Gastrocnemius medialis (tissue), 4 donors: ENCODE measurements at regions not wholly inside any gene's neighbourhood (a gene's known extent, or its start where the extent isn't known, plus 50 kb on each side); places are given as distances from the start of the nearest gene placed in this dataset.
A peak's percentile ranks its signal among the peaks of the same experiment; 100 is the strongest.

Experiments
- ATAC-seq, 2 donors: fragments of 150-250 bp; one replicate each; pipeline ENCODE4 v1.9.1; 2016
- DNase-seq, 2 donors: peaks; one replicate each; pipeline ENCODE4 v3.0.0-alpha.2; 2019
- H3K27ac ChIP-seq, 4 donors: fragments of 200-600 bp; sonication (generic); 1 replicate in 1 of 4; 2 replicates in 3 of 4; pipeline ENCODE4 v1.5.1; 2016 to 2018; ENCODE audit warnings: mild to moderate bottlenecking in 2 of 4, moderate library complexity in 1 of 4
- H3K27me3 ChIP-seq, 3 donors: fragments of 200-600 bp; sonication (generic) in 2 of 3; 1 replicate in 1 of 3; 2 replicates in 2 of 3; pipeline versions ENCODE4 v1.5.1 to v1.6.0; 2016 to 2019; ENCODE audit warnings: mild to moderate bottlenecking in 1 of 3, moderate library complexity in 1 of 3
- H3K36me3 ChIP-seq, 2 donors: fragments of 200-600 bp; sonication (generic) in 1 of 2; one replicate each; pipeline ENCODE4 v1.5.1; 2017 to 2018
- H3K4me1 ChIP-seq, 2 donors: fragments of 200-600 bp; sonication (generic) in 1 of 2; one replicate each; pipeline ENCODE4 v1.5.1; 2016 to 2017; ENCODE audit warnings: mild to moderate bottlenecking in 2 of 2
- H3K4me3 ChIP-seq, 4 donors: fragments of 200-600 bp; sonication (generic) in 3 of 4; 1 replicate in 1 of 4; 2 replicates in 3 of 4; pipeline ENCODE4 v1.5.1; 2016 to 2019; ENCODE audit warnings: mild to moderate bottlenecking in 2 of 4
- H3K9me3 ChIP-seq, 3 donors: fragments of 200-600 bp; sonication (generic) in 2 of 3; 1 replicate in 1 of 3; 2 replicates in 2 of 3; pipeline ENCODE4 v1.5.1; 2016 to 2019
- CTCF ChIP-seq, 5 experiments: fragments of 450-650 bp in 3 of 5; fragments of 200-600 bp in 2 of 5; sonication (generic) in 2 of 5; IDR thresholded peaks in 4 of 5; conservative IDR thresholded peaks in 1 of 5; 1 replicate in 4 of 5; 2 replicates in 1 of 5; pipeline ENCODE4 v1.5.1; 2016 to 2019; ENCODE audit warnings: antibody characterized with exemption in 5 of 5, mild to moderate bottlenecking in 3 of 5, moderate library complexity in 3 of 5
- POLR2A ChIP-seq, 2 donors: fragments of 450-650 bp; IDR thresholded peaks; one replicate each; pipeline ENCODE4 v1.6.1; 2017; ENCODE audit warnings: antibody characterized with exemption in 2 of 2, mild to moderate bottlenecking in 2 of 2, moderate library complexity in 2 of 2
- in situ Hi-C, 4 donors: fragments of 200-750 bp; cut with MboI; loops; one replicate each; pipeline versions ENCODE4 v1.15.0 to v1.8.0; 2017; ENCODE audit warnings: low sequenced_read_pairs in 4 of 4
- intact Hi-C: fragments of 100-400 bp; cut with DNase I; formaldehyde crosslinking; loops from one replicate; pipeline ENCODE4 v1.15.1; 2023; ENCODE audit warnings: low total_unique reads

GRCh38 chr4:3367866-3368265 lies 73.9 kb upstream of the HGFAC start:
- H3K4me3 ChIP-seq: no peak overlapping the region
- DNase-seq: no peak
- no peaks in the 10 kb centered on the region for H3K9me3 ChIP-seq
- no peak overlapping the region for H3K27ac ChIP-seq
- intact Hi-C loops: no loop called here
- in situ Hi-C loops: no loop called here
- H3K27me3 ChIP-seq: no peaks in the 10 kb centered on the region
- TF ChIP-seq CTCF (IDR thresholded peaks at IDR 0.05 in 4 of 5, conservative IDR thresholded peaks at IDR 0.05 in 1 of 5) (no peak), POLR2A (IDR thresholded peaks at IDR 0.05) (no peak)
- H3K4me1 ChIP-seq: peaks cover 26 to 29% of the 10 kb centered on the region in 2 donors
- no peak for ATAC-seq
- no peaks in the 10 kb centered on the region for H3K36me3 ChIP-seq

GRCh38 chr4:3368334-3368733 lies 73.4 kb upstream of the HGFAC start:
- no peak for ATAC-seq
- no peaks in the 10 kb centered on the region for H3K27me3 ChIP-seq
- H3K4me1 ChIP-seq: peaks cover 26 to 29% of the 10 kb centered on the region in 2 donors
- TF ChIP-seq POLR2A (IDR thresholded peaks at IDR 0.05) (no peak), CTCF (IDR thresholded peaks at IDR 0.05 in 4 of 5, conservative IDR thresholded peaks at IDR 0.05 in 1 of 5) (no peak)
- DNase-seq: no peak
- H3K9me3 ChIP-seq: no peaks in the 10 kb centered on the region
- H3K36me3 ChIP-seq: no peaks in the 10 kb centered on the region
- no peak overlapping the region for H3K4me3 ChIP-seq
- intact Hi-C loops: no loop called here
- in situ Hi-C loops: no loop called here
- no peak overlapping the region for H3K27ac ChIP-seq

GRCh38 chr4:3368841-3369760 lies 72.7 kb upstream of the HGFAC start:
- DNase-seq: no peak
- no peak for ATAC-seq
- no peak for TF ChIP-seq POLR2A (IDR thresholded peaks at IDR 0.05)
- TF ChIP-seq CTCF (IDR thresholded peaks at IDR 0.05 in 4 of 5, conservative IDR thresholded peaks at IDR 0.05 in 1 of 5): no peak
- Histone ChIP-seq H3K36me3 (no peaks in the 10 kb centered on the region), H3K4me3 (peak overlapping the region; percentile 19 to 48 (median 42)), H3K9me3 (no peaks in the 10 kb centered on the region), H3K27me3 (no peaks in the 10 kb centered on the region), H3K4me1 (peaks cover 23 to 25% of the 10 kb centered on the region in 2 donors), H3K27ac (peak overlapping the region in 3 of 4 donors; percentile 35 to 57 (median 51))
- intact Hi-C loops (no loop called here), in situ Hi-C loops (no loop called here)

GRCh38 chr4:3369781-3370674 lies 71.7 kb upstream of the HGFAC start:
- TF ChIP-seq CTCF (IDR thresholded peaks at IDR 0.05 in 4 of 5, conservative IDR thresholded peaks at IDR 0.05 in 1 of 5) (no peak), POLR2A (IDR thresholded peaks at IDR 0.05) (no peak)
- Histone ChIP-seq H3K4me3 (peak overlapping the region; percentile 19 to 48 (median 42)), H3K27me3 (no peaks in the 10 kb centered on the region), H3K4me1 (peaks cover 17 to 21% of the 10 kb centered on the region in 2 donors), H3K27ac (peak overlapping the region; percentile 22 to 57 (median 43)), H3K9me3 (no peaks in the 10 kb centered on the region), H3K36me3 (no peaks in the 10 kb centered on the region)
- DNase-seq (peak; percentile 50 to 73), ATAC-seq (peak; percentile 88 to 92)
- in situ Hi-C loops: no loop called here
- intact Hi-C loops: no loop called here
